ENCODE measurements at regions not wholly inside any gene's neighbourhood (a gene's known extent, or its start where the extent isn't known, plus 50 kb on each side); places are given as distances from the start of the nearest gene placed in this dataset.

GRCh38 chr4:4772534-4772933 lies 86.9 kb upstream of the MSX1 start:
- no peak for DNase-seq (ENCODE audit: low read depth in 3 of 3)

GRCh38 chr4:4771160-4771559 lies 88.3 kb upstream of the MSX1 start:
- DNase-seq (ENCODE audit: low read depth in 3 of 3), result no peak

GRCh38 chr4:4770610-4771009 lies 88.9 kb upstream of the MSX1 start:
- DNase-seq (ENCODE audit: low read depth in 3 of 3), result no peak

GRCh38 chr4:4766564-4766963 lies 92.9 kb upstream of the MSX1 start:
- DNase-seq (ENCODE audit: low read depth in 3 of 3), result no peak

- no peak for DNase-seq (ENCODE audit: low read depth in 3 of 3)
These were observed 93.7 kb upstream of the MSX1 start for GRCh38 chr4:4765811-4766210.

- DNase-seq (ENCODE audit: low read depth in 3 of 3), result no peak
These were observed 94.9 kb upstream of the MSX1 start for GRCh38 chr4:4764558-4764905.

GRCh38 chr4:4763822-4764557 lies 95.5 kb upstream of the MSX1 start:
- DNase-seq (ENCODE audit: low read depth in 3 of 3), result no peak

- peak in 1 of 3 experiments; percentile 29 for DNase-seq (ENCODE audit: low read depth in 3 of 3)
These were observed 96.3 kb upstream of the MSX1 start for GRCh38 chr4:4762909-4763821.

- DNase-seq (ENCODE audit: low read depth in 3 of 3), result no peak
These were observed 97.2 kb upstream of the MSX1 start for GRCh38 chr4:4762300-4762699.

GRCh38 chr4:4761128-4761982 lies 98.1 kb upstream of the MSX1 start:
- DNase-seq (ENCODE audit: low read depth in 3 of 3), result no peak

GRCh38 chr4:4759883-4760282 lies 99.6 kb upstream of the MSX1 start:
- DNase-seq (ENCODE audit: low read depth in 3 of 3), result no peak

- DNase-seq (ENCODE audit: low read depth in 3 of 3), result no peak
These were observed 100.2 kb upstream of the MSX1 start for GRCh38 chr4:4759232-4759631.

GRCh38 chr4:4758681-4759080 lies 100.8 kb upstream of the MSX1 start:
- DNase-seq (ENCODE audit: low read depth in 3 of 3), result no peak

GRCh38 chr4:4755306-4755705 lies 104.2 kb upstream of the MSX1 start:
- no peak for DNase-seq (ENCODE audit: low read depth in 3 of 3)

- DNase-seq (ENCODE audit: low read depth in 3 of 3), result no peak
These were observed 104.8 kb upstream of the MSX1 start for GRCh38 chr4:4754641-4755040.

GRCh38 chr4:4753643-4754042 lies 105.8 kb upstream of the MSX1 start:
- DNase-seq (ENCODE audit: low read depth in 3 of 3), result no peak

- DNase-seq (ENCODE audit: low read depth in 3 of 3), result no peak
These were observed 106.7 kb upstream of the MSX1 start for GRCh38 chr4:4752576-4753401.

- DNase-seq (ENCODE audit: low read depth in 3 of 3), result no peak
These were observed 107.4 kb upstream of the MSX1 start for GRCh38 chr4:4752025-4752424.

- DNase-seq (ENCODE audit: low read depth in 3 of 3), result no peak
These were observed 109.3 kb upstream of the MSX1 start for GRCh38 chr4:4750187-4750586.

- no peak for DNase-seq (ENCODE audit: low read depth in 3 of 3)
These were observed 110.3 kb upstream of the MSX1 start for GRCh38 chr4:4749137-4749536.

- DNase-seq (ENCODE audit: low read depth in 3 of 3), result no peak
These were observed 113.0 kb upstream of the MSX1 start for GRCh38 chr4:4746444-4746843.
